Chondrocyte (in vitro differentiated cells): ENCODE measurements at regions not wholly inside any gene's neighbourhood (a gene's known extent, or its start where the extent isn't known, plus 50 kb on each side); places are given as distances from the start of the nearest gene placed in this dataset.
A peak's percentile ranks its signal among the peaks of the same experiment; 100 is the strongest.

Experiments used
- DNase-seq: peaks from one replicate; pipeline ENCODE4 v3.0.0; 2021; ENCODE audit warnings: mixed read lengths, low spot score
- H3K27ac Mint-ChIP-seq: one replicate; pipeline ENCODE4 v1.8.0; 2021; ENCODE audit warnings: mild to moderate bottlenecking, moderate library complexity, mixed read lengths; ENCODE audit not compliant: unreplicated experiment
- H3K27me3 Mint-ChIP-seq: 2 replicates; pipeline ENCODE4 v1.8.0; 2021; ENCODE audit warnings: low read depth, mixed read lengths
- H3K36me3 Mint-ChIP-seq: 2 replicates; pipeline ENCODE4 v1.8.0; 2021; ENCODE audit warnings: low read depth, mixed read lengths
- H3K4me1 Mint-ChIP-seq: 2 replicates; pipeline ENCODE4 v1.8.0; 2021; ENCODE audit warnings: low read depth, mild to moderate bottlenecking, mixed read lengths
- H3K4me3 Mint-ChIP-seq: one replicate; pipeline ENCODE4 v1.8.0; 2021; ENCODE audit warnings: mild to moderate bottlenecking, moderate library complexity, mixed read lengths; ENCODE audit not compliant: unreplicated experiment
- H3K9me3 Mint-ChIP-seq: 2 replicates; pipeline ENCODE4 v1.8.0; 2021; ENCODE audit warnings: low read depth, mixed read lengths
- TF ChIP-seq, protein P1 (sequence below): fragments of 200-600 bp; sonication (generic); IDR thresholded peaks from 2 replicates; pipeline ENCODE4 v1.5.0; 2021; ENCODE audit warnings: antibody characterized with exemption, mild to moderate bottlenecking, moderate library complexity

GRCh38 chr19:30309905-30310601 is 62.1 kb upstream of the ZNF536 start:
- H3K27ac Mint-ChIP-seq: no peak overlapping the region
- peaks cover 3% of the 10 kb centered on the region for H3K27me3 Mint-ChIP-seq
- TF ChIP-seq, protein P1, sequence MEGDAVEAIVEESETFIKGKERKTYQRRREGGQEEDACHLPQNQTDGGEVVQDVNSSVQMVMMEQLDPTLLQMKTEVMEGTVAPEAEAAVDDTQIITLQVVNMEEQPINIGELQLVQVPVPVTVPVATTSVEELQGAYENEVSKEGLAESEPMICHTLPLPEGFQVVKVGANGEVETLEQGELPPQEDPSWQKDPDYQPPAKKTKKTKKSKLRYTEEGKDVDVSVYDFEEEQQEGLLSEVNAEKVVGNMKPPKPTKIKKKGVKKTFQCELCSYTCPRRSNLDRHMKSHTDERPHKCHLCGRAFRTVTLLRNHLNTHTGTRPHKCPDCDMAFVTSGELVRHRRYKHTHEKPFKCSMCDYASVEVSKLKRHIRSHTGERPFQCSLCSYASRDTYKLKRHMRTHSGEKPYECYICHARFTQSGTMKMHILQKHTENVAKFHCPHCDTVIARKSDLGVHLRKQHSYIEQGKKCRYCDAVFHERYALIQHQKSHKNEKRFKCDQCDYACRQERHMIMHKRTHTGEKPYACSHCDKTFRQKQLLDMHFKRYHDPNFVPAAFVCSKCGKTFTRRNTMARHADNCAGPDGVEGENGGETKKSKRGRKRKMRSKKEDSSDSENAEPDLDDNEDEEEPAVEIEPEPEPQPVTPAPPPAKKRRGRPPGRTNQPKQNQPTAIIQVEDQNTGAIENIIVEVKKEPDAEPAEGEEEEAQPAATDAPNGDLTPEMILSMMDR: no peak
- no peak overlapping the region for H3K4me3 Mint-ChIP-seq
- H3K9me3 Mint-ChIP-seq: peaks cover 6% of the 10 kb centered on the region
- no peaks in the 10 kb centered on the region for H3K4me1 Mint-ChIP-seq
- DNase-seq: no peak
- H3K36me3 Mint-ChIP-seq: no peaks in the 10 kb centered on the region

DNA sequence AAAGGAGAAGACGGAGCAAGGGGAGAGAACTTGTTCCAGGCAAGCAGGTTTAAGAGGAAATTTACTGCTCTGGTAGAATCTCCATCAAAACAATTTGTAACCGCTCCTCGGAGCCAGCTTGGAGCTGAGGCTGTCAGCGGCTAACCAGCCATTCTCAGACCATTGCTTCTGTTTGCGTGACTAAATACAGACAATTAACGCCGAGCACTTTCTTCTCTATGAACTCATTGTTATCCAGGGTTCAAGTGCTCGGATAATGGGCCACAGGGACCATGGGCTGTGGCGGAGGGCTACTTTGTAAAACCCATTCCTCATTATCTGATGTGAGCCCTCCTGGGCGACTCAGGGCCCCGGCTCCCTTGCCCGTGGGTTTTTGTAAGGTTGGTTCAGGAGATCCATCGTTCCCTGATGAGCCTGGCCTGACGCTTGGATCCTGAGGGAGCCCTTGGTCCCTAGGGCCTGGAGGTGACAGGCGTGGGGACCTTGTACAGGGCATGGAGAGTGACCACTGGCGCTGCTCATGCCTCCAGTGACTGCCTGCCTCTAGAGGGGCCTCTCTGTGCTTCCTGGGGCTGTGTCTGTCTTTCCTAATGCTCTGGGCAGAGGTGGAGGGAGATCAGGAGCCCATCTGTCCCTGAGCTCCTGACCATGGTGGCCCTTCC is 61.5 kb upstream of the ZNF536 start:
- H3K27me3 Mint-ChIP-seq: no peaks in the 10 kb centered on the region
- no peak overlapping the region for H3K4me3 Mint-ChIP-seq
- TF ChIP-seq, protein P1: no peak
- H3K4me1 Mint-ChIP-seq: no peaks in the 10 kb centered on the region
- H3K9me3 Mint-ChIP-seq: peaks cover 10% of the 10 kb centered on the region
- H3K36me3 Mint-ChIP-seq: no peaks in the 10 kb centered on the region
- no peak overlapping the region for H3K27ac Mint-ChIP-seq
- DNase-seq: no peak

GRCh38 chr19:30311911-30312310 is 60.3 kb upstream of the ZNF536 start:
- H3K36me3 Mint-ChIP-seq: no peaks in the 10 kb centered on the region
- no peak overlapping the region for H3K27ac Mint-ChIP-seq
- H3K9me3 Mint-ChIP-seq: peaks cover 20% of the 10 kb centered on the region
- no peaks in the 10 kb centered on the region for H3K4me1 Mint-ChIP-seq
- H3K27me3 Mint-ChIP-seq: no peaks in the 10 kb centered on the region
- TF ChIP-seq, protein P1: no peak
- no peak overlapping the region for H3K4me3 Mint-ChIP-seq
- DNase-seq: no peak

DNA sequence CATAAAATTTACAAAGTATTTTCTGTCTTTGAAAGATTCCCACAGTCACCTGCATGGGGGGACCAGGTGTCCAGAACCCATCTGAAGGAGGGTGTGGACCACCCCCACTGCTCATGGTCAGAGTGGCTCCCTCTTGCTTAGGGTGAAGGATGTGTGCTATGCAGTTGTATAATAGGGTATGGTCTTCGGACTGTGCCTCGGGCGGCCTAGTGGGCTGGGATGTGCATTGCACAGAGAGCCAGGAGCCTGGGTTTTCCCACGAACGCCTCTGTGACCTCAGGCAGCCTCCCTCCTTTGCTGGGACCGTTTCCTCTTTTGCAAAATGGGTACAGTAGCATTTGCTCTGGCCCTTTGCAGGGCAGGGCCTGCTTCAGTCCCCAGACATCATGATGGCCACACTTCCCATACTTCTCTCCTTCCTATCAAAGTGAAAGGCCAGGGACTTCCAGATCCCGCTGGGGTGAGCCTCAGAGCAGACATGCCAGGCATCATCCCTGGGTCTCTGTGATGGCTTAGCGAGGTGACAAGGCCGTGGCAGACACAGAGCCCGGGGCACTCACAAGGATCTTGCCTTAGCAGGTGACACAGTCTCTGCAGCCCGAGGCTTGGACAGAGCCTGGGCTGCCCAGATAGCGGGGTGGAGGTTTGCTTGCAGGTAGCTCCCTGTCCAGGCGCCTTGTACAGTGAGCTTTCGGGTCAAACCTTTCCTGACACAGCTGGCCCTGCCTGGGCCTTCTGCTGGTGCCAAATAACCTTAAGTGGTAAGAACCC is 59.4 kb upstream of the ZNF536 start:
- Mint-ChIP-seq H3K9me3 (peaks cover 20% of the 10 kb centered on the region), H3K4me3 (no peak overlapping the region), H3K27me3 (no peaks in the 10 kb centered on the region), H3K36me3 (no peaks in the 10 kb centered on the region), H3K4me1 (no peaks in the 10 kb centered on the region), H3K27ac (no peak overlapping the region)
- DNase-seq: no peak
- TF ChIP-seq, protein P1: no peak

DNA sequence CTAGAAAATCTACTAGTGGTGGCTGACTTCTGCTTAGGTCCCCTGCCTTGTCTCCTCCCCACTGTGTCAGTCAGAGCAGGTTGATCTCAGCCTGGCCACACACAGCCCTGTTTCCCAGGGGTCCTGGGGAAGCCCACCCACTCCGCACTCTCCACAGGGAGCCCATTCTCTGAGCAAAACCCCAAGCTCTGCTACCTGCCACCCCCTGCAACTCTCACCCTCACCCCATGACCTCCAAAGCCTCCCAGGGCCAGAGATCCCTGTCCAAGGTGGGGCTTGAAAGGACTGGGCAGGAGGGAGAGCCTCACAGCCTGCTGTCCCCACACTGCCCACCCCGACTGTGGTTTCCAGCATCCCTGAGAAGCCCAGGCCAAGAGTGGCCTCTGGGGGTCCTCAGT is 58.8 kb upstream of the ZNF536 start:
- H3K27ac Mint-ChIP-seq: no peak overlapping the region
- no peak overlapping the region for H3K4me3 Mint-ChIP-seq
- peaks cover 17% of the 10 kb centered on the region for H3K9me3 Mint-ChIP-seq
- H3K36me3 Mint-ChIP-seq: no peaks in the 10 kb centered on the region
- H3K4me1 Mint-ChIP-seq: no peaks in the 10 kb centered on the region
- DNase-seq: peak; percentile 60
- TF ChIP-seq, protein P1: no peak
- no peaks in the 10 kb centered on the region for H3K27me3 Mint-ChIP-seq
